ENCODE measurements at regions not wholly inside any gene's neighbourhood (a gene's known extent, or its start where the extent isn't known, plus 50 kb on each side); places are given as distances from the start of the nearest gene placed in this dataset.

- TF ChIP-seq CTCF (conservative IDR thresholded peaks at IDR 0.05; ENCODE audit: low read length) (no peak), EZH2phosphoT487 (IDR thresholded peaks at IDR 0.05; ENCODE audit: borderline replicate concordance) (no peak)
Observed at GRCh38 chr6:131427434-131428058, 145.5 kb upstream of the ARG1 start.

Data from Loucy (cell line).